C1 segment of cervical spinal cord (tissue), 14 donors: ENCODE measurements at regions not wholly inside any gene's neighbourhood (a gene's known extent, or its start where the extent isn't known, plus 50 kb on each side); places are given as distances from the start of the nearest gene placed in this dataset.

Experiments
- DNase-seq, 14 donors: peaks; one replicate each; lab custom pipeline; 2025; lab: John Stamatoyannopoulos, UW

DNA sequence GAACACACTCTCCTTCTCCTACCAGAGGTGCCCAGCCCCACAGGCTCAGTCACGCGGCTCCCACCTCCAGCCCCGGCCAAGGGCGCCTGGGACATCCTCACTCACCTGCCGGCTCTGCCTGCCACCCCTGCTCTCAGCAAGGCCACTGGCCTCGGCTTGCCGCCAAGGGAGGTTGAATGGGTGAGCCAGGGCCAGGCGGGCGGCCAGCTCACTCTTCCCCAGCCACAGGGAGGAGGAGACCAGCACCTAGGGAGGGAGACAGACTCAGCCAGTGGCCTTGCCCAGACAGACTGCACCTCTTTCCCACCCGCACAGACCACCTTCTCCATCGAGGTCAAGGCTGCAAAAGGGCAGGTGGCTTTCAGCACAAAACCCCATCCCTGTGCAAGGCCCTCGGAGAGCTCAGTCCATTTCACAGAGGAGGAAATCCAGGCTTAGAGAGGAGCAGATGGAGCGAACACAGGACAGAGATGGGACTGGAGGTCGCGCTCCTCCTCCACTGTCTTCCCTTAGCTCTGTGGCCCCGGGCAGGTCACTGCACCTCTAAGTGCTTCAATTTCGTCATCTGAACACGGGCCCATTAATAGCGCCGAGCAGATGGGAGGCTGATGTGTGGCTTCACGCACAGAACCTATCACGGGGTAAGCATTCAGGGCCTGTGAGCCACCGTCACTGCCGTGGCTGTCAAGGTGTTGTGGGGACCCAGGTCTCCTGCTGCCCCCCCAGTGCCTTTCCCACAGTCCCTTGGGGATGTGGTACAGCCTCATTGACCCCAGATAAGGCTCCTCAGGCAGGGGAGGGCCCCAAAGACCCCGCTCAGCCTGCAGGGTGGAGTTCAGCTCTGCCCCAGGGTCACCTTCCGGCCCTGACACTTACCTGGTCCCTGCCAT, 56.1 kb downstream of the RMI2 start:
- peak in 4 of 14 donors; percentile 1 to 74 (median 16) for DNase-seq

DNA sequence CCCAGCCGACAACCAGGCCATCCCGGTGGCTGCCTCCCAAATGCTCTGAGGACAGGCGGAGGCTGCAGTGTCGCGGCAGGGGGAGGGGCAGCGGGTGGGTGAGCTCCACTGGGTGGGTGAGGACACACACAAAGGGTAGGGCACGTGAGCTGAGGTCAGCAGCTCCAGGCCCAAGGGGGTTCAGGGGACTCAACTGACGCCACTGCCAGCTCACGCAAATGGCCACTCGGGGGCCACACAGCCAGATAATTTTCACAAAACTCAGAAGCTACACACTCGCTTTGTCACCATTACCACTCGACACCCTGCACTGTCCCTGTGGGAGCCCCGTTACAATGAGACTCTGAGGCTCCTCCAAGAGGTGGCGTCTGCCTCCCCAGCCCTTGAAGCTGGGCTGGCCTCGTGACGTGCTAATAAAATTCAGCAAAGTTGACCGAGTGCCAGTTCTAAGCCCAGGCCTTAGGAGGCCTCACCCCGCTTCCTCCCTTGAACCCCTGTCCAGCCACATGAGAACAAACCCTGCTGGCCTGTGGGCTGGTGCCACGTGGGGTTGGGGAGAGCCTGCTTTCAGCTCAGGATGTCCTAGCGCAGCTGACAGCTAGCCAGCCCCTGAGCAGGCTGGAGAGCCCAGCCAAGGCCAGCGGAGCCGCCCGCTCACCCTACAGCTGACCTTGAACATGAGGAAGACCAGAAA, 56.9 kb downstream of the RMI2 start:
- no peak for DNase-seq

DNA sequence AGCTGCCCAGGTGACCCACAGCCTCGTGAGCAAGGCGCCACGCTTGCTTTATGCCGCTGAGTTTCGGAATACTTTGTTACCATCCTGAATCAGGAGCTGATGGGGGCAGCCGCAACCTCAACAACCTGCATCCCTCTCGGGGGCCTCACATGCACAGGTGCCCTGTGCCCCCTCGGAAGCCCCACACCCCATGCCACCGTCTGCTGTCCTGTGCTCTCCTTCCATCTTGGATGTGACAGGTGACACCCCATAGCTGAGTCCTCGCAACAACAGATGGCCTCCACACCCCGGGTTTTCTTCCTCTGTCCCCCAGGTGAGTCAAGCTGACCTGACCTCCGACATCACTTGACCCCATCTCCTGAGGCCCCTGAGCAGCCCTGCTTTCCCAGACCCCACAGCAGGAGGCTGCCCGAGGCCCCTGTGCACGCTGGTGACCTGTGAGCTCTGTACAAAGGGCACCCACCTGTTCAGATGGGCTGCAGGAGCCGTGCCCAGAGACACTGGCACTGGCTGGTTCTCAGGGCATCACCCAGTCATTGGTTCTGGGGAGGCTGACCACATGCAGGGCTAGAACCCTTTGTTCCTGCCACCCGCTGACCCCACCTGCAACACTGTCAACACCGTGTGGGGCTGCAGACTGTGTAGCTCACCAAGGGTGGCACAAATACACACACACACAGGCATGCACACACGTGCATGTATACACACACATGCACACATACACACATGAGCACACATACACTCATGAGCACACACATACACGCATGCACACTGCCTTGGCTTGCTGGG, 57.7 kb downstream of the RMI2 start:
- no peak for DNase-seq

DNA sequence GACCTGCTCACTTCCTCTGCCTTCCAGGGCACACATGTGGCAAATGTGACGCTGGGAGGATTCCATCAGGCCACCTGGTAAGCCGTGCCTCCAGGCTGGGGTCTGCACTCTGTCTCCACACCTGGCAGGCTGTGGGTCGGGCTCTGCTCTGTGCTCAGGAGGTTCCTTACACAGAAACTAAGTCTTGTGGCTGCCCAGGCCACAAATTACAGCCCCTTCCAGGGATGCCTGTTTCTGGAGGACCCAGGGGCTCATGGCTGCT, 58.2 kb downstream of the RMI2 start:
- DNase-seq, result no peak

DNA sequence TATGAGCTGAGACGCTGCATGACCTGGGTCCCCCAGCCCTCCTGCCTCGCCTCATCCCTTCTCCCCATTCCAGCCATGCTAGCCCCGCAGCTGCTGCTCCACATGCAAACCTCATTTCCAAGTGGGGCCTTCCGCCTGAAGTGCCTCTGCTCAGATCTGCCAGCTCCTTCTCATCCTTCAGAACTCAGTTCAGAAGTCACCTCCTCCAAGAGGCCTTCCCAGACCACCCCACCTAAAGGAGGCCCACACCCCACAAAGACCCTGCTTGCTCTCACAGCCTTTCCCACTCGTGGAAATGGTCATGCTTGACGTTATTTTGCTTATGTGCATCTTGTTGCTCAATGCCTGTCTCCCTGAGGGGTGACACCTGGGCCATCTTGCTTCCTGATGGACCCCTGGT, 58.7 kb downstream of the RMI2 start:
- DNase-seq, result no peak

DNA sequence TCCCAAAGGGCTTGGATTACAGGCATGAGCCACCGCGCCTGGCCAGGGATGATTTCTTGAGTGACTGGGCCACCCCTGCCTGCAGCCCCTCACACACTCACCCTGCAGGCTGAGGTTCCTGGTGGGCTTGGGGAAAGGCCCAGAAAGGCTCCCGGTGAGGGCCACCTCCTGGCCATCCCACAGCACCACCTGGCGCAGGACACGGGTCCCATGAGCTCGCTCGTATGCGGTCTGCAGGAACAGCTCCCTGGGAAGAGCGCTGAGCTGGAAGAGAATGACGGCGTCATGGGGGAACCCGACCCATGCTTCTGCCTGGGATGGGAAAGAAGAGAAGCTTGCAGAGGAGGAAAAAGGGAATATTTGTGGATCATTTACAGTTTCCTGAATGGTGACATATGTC, 59.3 kb downstream of the RMI2 start:
- no peak for DNase-seq

DNA sequence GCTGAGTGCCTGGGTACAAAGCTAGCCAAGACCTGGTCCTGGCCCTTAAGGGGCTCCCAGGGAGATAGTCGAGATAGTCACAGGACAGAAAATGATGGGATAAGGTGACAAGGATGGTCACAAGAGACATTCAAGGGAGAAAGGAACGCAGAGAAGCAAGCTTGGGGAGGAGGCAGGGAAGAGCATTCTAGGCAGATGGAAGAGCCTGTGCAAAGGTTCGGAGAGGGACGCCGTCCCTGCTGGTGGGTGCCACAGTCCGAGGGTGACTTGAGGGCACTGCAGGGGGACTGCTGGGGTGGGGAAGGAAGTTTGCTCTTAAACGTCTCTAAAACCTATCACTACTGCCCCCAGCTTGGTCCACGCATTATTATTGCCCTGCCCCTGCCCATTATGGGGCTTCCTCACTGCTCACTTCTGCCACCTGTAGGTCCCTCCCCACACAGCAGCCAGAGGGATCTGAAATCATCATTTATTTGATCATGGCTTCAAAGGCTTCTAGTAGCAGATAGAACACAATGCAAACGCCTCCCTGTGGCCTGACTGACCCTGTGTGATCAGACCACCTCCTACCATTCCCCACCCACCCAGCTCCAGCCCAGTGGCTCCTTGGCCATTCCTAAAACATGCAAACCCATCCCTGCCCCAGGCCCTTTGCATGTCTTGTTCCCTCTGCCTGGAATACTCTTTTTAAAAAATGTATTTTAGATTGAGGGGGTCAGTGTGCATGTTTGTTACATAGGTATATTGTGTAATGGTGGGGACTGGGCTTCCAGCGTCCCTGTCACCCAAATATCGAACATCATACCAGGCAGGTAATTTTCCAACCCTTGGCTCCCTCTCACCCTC, 60.3 kb downstream of the RMI2 start:
- no peak for DNase-seq

DNA sequence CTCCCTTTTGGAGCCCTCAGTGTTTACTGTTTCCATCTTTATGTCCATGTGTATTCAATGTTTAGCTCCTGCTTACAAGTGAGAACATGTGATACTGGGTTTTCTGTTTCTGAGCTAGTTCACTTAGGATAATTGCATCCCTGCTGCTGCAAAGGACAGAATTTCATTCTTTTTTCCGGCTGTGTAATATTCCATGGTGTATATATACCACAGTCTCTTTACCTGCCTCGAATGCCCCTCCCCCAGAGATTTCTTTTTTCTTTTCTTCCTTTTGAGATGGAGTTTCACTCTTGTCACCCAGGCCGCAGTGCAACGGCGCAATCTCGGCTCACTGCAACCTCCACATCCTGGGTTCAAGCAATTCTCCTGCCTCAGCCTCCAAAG, 60.9 kb downstream of the RMI2 start:
- DNase-seq, result no peak

DNA sequence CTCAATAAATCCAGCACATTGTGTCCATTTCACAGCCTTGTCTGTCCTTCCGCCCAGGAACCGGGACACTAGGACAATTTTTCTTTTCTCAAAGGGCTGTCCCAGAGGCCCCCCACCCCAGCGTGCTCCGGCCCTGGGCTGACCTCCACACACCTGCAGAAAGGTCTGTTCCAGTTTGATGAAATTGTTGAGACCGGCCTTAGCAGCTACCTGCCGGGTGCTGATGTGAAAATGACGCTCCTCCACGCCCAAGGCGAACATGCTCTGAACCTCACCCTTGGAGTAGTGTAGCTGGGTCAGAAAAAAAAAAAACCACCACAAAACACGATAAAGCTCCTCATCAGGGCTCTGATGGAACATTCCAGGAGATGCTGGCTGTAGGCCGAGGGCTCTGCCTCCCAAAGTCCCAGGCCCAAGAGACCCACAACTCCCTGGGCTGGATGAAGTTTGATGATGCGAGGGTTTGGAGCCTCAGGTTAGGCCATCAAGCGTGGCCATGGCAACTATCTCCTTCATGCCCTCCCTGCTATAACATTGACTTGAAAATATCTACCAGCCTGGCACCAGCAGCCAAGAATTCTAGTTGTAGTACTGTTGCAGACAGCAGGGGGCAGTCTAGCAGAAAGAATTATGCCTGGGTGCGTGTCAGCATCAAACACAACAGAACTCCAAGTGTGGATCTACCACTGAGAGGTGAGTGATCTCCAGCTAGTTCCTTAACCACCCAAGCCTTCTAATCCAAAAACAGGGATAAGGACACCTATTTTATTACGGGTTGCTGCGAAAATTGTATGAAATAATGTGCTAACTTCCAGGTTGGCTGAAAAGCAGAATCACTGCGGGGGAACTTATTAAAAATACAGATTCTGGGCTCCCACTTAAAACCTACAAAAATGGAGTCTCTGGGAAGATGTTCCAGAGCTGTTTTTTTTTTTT, 62.1 kb downstream of the RMI2 start:
- DNase-seq, result peak in 9 of 14 donors; percentile 4 to 35 (median 19)

DNA sequence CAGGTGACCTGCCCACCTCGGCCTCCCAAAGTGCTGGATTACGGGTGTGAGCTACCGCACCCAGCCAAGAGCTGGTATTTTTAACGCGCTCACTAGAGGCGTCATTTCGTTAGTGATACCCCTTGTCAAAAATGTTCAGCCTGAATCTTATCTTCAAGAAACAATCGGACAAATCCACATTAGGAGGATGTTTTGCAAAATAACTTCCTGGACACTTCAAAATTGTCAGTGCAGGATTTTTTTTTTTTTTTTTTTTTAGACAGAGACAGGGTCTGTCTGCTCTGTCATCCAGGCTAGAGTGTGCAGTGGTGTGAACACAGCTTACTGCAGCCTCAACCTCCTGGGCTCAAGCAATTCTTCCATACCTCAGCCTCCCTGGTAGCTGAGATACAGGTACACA, 63.0 kb downstream of the RMI2 start:
- DNase-seq, result no peak

DNA sequence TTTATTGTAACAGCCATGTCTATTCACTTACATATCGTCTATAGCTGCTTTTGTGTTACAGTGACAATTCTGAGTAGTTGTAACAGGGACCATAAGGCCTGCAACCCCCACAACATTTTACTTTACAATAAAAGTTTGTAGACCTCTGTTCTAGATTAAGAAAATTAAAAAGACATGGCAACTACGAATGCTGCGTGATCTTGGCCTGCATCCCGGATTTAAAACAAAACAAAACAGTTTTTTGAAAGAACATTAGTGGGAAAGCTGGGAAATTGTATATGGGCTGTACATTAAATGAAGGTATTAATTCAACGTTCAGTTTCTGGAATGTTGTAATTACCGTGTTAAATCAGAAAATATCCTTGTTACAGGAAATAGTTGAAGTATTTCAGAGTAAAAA, 64.1 kb downstream of the RMI2 start:
- DNase-seq, result no peak

DNA sequence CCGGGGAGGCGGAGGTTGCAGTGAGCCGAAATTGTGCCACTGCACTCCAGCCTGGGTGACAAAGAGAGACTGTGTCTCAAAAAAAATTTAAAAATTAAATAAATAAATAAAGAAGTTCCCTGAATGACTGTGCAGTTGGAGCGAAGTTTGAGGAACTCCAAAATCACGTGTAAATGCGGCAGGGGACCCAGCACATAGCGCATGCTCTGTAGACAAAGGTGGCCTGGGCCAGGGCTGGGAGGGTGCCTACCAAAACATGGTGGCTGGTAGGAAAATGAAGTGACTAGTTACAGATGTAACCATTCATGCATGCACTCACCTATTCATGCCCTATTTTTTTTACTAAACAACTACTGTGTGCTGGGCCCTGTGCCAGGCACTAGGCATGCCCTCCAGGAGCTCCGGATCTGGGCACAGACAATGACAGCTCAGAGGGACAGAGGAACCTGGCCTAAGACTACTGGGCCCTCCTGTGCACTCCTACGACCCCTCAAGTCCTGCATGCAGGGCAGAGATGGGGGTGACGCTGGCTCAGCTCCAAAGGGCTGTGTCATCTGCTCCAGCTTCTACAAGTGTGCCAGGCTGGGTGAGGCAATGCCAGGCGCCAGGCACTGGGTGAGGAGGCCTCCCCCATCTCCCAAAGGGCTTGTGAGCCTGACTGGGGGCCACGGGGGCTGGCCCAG, 65.3 kb downstream of the RMI2 start:
- no peak for DNase-seq

DNA sequence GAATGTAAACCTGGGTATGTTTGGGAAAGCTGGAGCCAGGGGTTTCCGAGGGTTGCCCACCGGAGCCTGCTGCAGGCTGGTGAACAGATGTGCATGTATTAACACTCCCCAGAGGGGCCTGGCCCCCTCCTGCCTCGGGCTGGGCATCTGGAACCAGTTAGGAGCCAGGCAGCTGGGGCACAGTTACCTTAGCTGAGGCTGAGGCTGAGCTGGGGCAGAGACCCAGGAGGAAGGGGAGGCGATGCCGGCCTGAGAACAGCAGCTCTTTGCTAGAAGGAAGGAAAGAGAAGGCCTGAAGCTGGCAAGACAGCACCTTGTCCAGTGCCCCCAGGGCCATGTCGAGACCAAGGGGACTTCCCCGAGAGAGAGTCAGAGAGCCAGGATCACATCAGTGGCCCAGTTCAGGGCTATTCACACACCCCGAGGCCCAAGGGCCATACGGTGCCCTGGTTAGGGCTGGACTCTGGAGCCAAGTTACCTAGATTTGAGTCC, 65.8 kb downstream of the RMI2 start:
- DNase-seq, result no peak

DNA sequence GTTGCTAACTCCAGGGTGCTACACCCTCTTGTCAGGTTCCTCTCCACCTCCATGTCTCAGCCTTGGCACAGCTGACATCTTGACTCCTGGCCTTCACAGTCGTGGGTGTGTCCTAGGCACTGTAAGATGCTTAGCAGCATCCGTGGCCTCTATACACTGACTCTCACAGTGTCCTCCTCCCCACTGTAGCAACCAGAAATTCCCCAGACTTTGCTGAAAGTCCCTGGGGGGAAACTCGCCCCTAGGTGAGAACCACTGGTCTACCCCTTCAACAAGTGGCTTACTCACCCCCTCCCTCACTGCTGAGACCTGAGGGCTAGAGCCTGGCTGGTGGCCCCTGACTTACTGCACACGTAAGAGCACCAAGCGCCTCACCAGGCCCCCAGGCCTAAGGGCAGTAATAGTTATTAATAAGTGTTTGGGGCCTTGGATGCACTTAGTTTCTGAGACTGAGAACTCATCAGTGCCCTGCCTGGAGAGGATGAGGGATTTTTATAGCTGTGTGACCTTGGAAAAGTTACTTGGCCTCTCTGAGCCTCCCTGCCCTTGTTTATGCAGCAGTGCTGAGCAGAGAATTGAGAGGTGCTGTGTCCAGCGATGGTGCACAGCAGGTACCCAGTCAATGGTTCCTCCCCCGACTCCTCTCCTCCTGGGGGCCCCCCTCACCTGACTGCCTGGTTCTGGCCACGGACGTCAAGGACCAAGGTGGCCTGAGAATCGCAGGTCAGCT, 67.1 kb downstream of the RMI2 start:
- DNase-seq, result no peak

DNA sequence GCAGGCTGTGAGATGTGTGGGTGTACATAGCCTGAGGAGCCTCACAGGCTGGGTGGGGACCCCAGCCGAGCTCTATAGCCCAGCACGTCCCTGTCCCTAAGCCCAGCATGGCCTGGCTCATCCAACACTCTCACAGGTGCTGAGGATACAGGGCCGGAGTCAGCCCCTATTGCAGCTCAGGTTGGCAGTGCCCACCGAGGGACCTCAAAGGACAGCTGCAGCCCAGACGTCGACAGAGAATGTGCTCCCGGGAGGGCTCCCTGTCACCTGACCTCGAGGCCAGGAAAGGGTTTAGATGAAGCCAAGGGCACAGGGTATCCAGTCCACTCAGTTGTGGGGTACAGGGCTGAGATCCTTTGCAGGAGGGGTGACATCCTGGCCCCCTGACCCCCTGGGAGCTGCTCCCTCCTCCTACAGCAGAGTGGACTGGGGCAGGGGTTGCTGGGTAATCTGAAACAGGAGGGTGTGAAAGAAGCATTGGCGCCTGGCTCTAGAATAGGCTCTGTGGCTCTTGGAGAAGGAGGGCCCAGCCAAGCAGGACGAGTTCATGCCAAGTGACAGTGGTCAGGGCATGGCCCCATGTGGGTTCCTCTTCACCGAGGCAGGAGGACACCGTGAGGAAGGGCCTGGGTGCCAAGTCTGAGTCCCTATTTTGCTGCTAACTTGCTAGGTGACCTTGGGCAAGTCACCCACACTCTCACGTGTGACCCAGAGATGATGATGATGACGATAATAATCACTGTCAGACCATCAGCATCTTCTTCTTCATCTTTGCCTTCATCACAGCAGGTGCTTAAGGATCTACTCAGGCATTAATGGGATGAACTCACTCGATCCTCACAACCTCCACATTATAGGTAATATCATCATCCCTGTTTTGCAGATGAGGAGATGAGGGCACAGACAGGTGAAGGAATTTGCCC, 68.0 kb downstream of the RMI2 start:
- DNase-seq, result no peak

DNA sequence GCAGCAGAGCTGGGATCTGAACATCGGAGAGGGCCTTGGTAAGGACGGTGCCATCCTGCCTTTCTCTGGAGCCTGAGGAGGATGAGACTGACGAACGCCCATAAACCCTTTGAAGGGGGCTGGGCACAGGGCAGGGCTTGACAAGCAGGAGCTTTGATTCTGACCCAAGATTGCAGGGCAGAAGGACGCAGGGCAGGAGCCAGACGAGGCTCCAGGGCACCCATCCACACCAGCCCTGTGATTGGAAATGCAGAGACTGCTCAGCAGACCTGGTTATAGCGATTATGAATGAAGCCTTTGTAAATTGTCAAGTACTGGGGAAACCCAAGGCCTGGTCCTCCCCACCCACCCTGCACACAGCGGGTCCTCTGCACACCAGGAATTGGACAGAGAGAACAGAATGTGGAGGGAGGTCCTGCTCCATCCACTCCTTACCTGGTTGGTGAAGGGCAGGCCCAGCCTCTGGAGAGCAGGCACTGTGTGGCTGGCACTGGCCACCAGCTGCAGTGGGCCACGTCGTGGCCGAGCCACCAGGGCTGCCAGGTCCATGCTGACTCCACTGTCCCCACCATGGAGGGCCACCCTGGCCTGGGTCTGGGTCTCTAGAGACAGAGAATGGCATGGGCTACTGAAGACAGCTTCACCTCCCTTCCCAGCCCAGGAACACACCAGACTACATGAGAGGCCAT, 68.8 kb downstream of the RMI2 start:
- DNase-seq, result no peak
